M059J (cell line): ENCODE measurements at regions not wholly inside any gene's neighbourhood (a gene's known extent, or its start where the extent isn't known, plus 50 kb on each side); places are given as distances from the start of the nearest gene placed in this dataset.

ENCODE experiments used
- DNase-seq: peaks from one replicate; pipeline ENCODE4 v3.0.0-alpha.2; 2012; ENCODE audit warnings: low read depth

GRCh38 chr5:167920589-167920988 is 370.9 kb upstream of the WWC1 start:
- peak; percentile 62 for DNase-seq

DNA sequence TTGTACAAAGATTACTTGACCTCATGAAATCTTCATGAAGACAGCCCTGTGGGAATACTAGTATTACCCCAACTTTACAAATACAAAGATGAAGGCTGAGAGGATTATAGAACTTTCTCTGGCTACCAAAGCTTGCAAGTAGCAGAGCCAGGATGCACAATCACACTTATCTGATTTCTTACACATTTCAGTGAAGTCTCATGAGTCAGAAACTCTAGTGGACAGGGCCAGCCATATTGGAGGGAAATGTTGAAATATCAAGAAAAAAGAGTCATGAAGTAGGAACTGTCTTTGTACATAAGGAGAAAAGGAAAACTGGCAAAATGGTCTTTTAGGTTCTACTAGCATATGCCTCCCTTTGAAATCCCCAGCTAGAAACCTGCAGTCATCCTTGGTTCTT is 369.6 kb upstream of the WWC1 start:
- DNase-seq: no peak

- peak; percentile 24 for DNase-seq
Measured at GRCh38 chr5:167923396-167923795, 368.0 kb upstream of the WWC1 start.

- no peak for DNase-seq
Measured at GRCh38 chr5:167929841-167930240, 361.6 kb upstream of the WWC1 start.

DNA sequence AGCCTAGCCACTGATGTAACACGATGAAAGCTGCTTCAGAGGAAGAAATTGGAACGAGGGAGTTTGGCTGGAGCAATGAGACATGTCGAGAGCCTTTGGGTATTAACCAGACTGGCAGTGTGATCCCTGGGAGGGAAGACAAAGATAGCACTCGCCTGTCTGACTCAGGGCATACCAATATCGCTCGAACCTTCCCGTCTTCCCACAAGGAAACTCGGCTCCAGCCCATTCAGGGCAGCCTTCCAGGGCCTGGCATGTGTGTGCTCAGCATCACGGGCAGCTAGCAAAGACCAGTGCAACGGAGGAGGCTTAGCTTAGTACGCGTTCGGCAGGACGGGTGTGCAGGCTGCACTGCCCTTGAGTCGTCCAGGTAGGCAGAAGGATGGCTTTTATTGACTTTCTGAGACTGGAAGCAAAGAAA is 356.9 kb upstream of the WWC1 start:
- DNase-seq: peak; percentile 97

DNA sequence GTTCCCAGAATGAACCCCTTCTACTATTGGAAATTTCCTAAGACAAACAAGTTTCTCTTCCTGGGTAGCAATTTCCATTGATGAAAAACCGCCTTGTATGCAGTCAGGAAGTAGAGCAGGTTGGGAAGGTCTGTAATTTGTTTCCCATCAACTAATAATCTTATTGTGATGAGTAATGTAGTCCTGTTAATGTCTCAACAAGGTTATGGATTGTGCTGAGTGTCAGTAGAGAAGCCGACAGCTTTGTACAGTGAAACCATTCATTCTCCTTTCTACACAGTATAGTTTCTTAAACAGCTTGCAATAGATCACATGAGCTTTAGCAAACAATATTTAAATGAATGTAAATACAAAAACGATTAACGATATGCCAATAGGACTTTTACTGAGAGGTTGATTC is 355.4 kb upstream of the WWC1 start:
- DNase-seq: peak; percentile 25

- DNase-seq: peak; percentile 54
Measured at GRCh38 chr5:167936944-167937634, 354.4 kb upstream of the WWC1 start.

DNA sequence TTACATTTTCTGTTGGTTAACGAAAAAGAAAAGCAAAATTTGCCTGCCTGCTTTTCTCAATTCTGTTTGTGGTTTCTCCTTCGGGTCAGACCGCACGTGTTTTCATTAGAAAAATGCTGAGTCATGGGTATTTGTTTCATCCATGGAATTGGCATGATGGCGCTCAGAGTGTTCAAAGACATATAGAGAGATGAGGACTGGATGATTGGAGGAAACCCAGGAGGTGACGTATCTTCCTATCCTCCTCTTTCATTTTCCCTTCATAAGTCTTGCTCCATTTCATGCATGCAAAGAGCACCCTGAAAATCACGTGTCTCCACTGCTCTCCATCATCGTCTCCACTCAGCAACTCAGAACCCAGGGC is 353.8 kb upstream of the WWC1 start:
- peak; percentile 73 for DNase-seq

- peak; percentile 68 for DNase-seq
Measured at GRCh38 chr5:167939686-167940085, 351.8 kb upstream of the WWC1 start.

- peak; percentile 63 for DNase-seq
Measured at GRCh38 chr5:167940911-167941310, 350.5 kb upstream of the WWC1 start.

- peak; percentile 80 for DNase-seq
Measured at GRCh38 chr5:167941556-167941955, 349.9 kb upstream of the WWC1 start.

GRCh38 chr5:167943343-167943742 is 348.1 kb upstream of the WWC1 start:
- no peak for DNase-seq

- DNase-seq: peak; percentile 32
Measured at GRCh38 chr5:167944121-167944852, 347.2 kb upstream of the WWC1 start.

- peak; percentile 96 for DNase-seq
Measured at GRCh38 chr5:167945542-167946384, 345.7 kb upstream of the WWC1 start.

- peak; percentile 53 for DNase-seq
Measured at GRCh38 chr5:167947306-167947705, 344.1 kb upstream of the WWC1 start.

GRCh38 chr5:167948251-167948650 is 343.2 kb upstream of the WWC1 start:
- no peak for DNase-seq

DNA sequence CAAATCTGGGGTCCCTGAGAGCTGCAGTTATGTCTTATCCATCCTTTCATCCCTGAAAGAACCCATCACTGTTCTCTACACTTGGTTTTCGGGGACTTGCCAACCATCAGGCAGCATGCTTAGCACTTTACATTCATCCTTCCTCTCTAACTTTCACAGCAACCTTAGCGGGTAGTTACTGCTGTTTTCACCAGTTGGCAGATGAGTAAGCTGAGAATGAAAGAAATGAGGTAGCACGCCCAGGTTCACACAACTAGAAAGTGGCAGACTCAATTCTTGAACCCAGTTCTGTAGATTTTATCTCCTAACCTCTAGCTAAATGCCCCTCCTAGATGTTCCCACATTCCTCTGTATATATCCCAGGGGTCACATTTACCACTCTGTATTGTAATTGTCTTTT is 342.0 kb upstream of the WWC1 start:
- peak; percentile 69 for DNase-seq

DNA sequence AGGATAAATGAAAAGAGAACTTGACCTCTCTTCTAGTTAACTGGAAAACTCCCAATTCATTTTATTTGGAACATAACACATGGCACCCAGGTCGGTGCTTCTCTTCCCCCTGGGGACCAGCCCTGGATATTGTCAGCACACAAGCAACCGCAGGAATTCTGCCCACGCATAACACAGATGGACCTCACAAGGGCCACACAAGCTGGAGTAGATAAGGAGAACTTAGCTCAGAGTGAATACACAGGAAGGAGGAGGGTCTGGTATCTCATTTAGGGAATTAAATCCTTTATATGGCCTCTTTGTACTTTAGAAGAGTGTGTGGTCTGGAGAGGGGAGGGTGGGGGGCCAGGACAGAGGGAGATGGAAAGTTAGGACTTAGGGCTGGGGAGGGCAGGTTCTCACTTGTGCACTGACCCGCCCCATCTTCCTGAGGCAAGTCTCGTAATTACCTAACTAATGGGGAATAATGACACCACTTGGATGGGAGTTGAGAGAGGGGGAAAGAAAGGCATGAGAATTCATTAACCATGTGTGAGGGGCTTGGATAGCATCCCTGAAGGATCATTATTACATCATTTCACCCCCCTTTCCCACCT is 341.2 kb upstream of the WWC1 start:
- peak; percentile 92 for DNase-seq

- peak; percentile 31 for DNase-seq
Measured at GRCh38 chr5:167951116-167951515, 340.3 kb upstream of the WWC1 start.

GRCh38 chr5:167952278-167952995 is 339.0 kb upstream of the WWC1 start:
- DNase-seq: no peak

DNA sequence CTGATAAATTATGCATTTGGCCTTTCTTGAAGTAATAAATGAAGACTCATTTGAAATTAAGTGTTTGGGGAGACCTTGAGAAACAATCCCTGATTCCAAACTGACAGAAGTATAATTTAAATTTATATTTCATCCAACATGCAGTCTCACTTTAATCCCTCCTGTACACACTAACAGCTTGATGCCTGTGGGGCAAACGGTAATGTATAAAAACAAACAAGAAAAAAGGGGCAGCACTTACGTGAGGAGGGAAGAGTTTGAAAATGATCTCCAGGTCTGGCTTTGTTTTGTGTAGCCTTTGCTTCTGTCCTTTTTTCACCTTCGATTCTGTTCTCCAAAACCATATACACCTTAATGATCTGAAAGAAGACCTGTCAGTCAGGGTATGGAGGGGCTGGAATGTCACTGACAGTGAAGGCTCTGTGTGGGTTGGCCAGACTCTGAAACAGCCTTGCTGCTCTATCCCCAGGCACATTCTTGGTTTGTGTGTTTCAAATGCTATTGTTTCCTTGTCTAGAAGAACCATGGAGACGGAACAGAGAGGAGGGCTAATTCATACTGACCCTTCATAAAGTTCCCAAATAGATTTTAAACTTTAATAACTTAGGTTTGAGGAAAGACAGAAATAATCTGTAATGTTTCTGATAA is 338.2 kb upstream of the WWC1 start:
- DNase-seq: peak; percentile 66
